Suprapubic skin (tissue), 4 donors: ENCODE measurements at regions not wholly inside any gene's neighbourhood (a gene's known extent, or its start where the extent isn't known, plus 50 kb on each side); places are given as distances from the start of the nearest gene placed in this dataset.

Experiments used
- DNase-seq, 2 donors: peaks; one replicate each; pipeline ENCODE4 v3.0.0-alpha.2; 2019; ENCODE audit warnings: low spot score in 2 of 2
- H3K27ac ChIP-seq: fragments of 200-600 bp; sonication (generic); one replicate; pipeline ENCODE4 v1.5.1; 2019
- H3K27me3 ChIP-seq: fragments of 200-600 bp; sonication (generic); one replicate; pipeline ENCODE4 v1.5.1; 2019
- H3K36me3 ChIP-seq: fragments of 200-600 bp; sonication (generic); one replicate; pipeline ENCODE4 v1.5.1; 2019
- H3K4me1 ChIP-seq: fragments of 200-600 bp; sonication (generic); one replicate; pipeline ENCODE4 v1.5.1; 2019
- H3K4me3 ChIP-seq: fragments of 200-600 bp; sonication (generic); one replicate; pipeline ENCODE4 v1.5.1; 2019; ENCODE audit warnings: mild to moderate bottlenecking
- H3K9me3 ChIP-seq: fragments of 200-600 bp; sonication (generic); one replicate; pipeline ENCODE4 v1.5.1; 2019
- CTCF ChIP-seq, 2 donors: fragments of 200-600 bp in 1 of 2; fragments of 450-650 bp in 1 of 2; sonication (generic) in 1 of 2; IDR thresholded peaks; one replicate each; pipeline ENCODE4 v1.5.1; 2016 to 2019; ENCODE audit warnings: antibody characterized with exemption in 2 of 2, mild to moderate bottlenecking in 1 of 2, moderate library complexity in 1 of 2
- EP300 ChIP-seq: sonication (generic); formaldehyde crosslinking; IDR thresholded peaks from one replicate; pipeline ENCODE4 v1.6.1; 2017; ENCODE audit warnings: antibody characterized with exemption
- POLR2A ChIP-seq, 2 donors: fragments of 450-650 bp; IDR thresholded peaks; one replicate each; pipeline ENCODE4 v1.6.1; 2017; ENCODE audit warnings: antibody characterized with exemption in 2 of 2, mild to moderate bottlenecking in 2 of 2, moderate library complexity in 2 of 2
- POLR2AphosphoS5 ChIP-seq, 3 donors: sonication (generic); formaldehyde crosslinking; IDR thresholded peaks; one replicate each; pipeline ENCODE4 v1.6.1; 2017; ENCODE audit warnings: antibody characterized with exemption in 3 of 3
- WGBS: methylation state at CpG from one replicate; pipeline ENCODE4 v1.1.5; 2018; 5-methylcytosine and 5-hydroxymethylcytosine counted together

DNA sequence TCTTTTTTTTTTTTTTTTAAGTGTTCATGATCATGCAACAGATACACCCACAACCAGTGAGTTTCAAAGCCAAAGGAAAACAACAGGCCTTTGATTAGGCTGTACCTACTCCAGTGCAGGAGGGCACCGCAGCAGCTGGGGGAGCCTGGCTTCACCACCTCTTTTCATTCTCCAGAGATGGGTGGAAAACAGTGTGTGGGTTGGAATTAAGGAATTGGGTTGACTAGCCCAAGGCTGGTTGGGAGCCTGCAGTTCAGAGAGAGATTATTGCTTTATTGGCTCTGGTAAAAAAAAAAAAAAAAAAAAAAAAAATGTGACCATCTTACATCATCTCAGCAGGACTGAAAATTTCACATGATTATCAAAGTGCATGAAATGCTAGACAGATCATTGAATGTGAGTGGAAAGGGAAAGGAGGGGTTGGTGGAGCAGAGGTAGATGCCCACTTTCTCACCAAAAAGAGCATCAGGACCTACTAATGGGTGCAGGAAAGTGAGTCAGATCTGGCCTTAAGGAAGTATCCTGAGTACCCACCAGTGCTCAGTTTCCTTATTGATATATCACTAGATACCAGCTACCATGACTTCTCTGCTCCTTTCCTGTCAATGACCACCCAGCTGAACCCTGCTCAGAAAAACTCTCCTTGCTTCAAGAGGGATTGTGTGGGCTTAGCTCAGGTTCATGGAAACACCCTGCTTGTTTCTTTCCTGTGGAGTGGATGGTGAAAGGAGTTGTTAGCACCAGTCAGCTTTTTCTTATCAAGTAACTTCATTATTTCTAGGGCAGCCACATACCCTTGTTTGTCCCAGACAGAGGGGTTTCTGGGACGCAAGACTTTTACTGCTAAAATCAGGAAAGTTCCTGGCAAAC lies 54.8 kb upstream of the DYRK2 start:
- no peak for DNase-seq
- Histone ChIP-seq H3K4me3 (no peak overlapping the region), H3K9me3 (no peaks in the 10 kb centered on the region), H3K36me3 (no peaks in the 10 kb centered on the region), H3K27ac (no peak overlapping the region), H3K27me3 (no peaks in the 10 kb centered on the region), H3K4me1 (peaks cover 20% of the 10 kb centered on the region)
- WGBS = 71% methylated on average over 2 of the region's 2 CpGs
- no peak for TF ChIP-seq CTCF (IDR thresholded peaks at IDR 0.05)
- TF ChIP-seq EP300 = no peak
- no peak for TF ChIP-seq POLR2AphosphoS5 (IDR thresholded peaks at IDR 0.05)
- no peak for TF ChIP-seq POLR2A (IDR thresholded peaks at IDR 0.05)

DNA sequence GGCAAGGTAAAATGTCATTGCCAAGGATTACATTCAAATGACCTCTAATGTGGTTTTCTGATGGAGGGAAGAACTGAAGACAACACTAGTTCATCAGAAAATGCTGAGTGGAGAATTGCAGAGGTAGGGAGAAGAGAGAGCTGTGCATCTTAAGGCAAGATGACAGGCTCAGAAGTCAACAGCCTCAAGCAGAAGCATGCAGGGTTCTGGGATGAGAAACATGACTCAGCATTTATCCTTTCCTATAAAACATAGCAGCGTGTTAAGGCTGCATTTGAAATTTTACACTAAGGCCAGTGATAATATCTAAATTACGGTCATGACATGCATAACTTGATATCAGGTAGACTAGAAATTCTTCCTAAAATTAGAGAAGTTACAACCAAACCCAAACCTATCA lies 53.7 kb upstream of the DYRK2 start:
- TF ChIP-seq POLR2A (IDR thresholded peaks at IDR 0.05) (no peak), EP300 (no peak), POLR2AphosphoS5 (IDR thresholded peaks at IDR 0.05) (no peak), CTCF (IDR thresholded peaks at IDR 0.05) (no peak)
- Histone ChIP-seq H3K36me3 (no peaks in the 10 kb centered on the region), H3K27me3 (no peaks in the 10 kb centered on the region), H3K27ac (no peak overlapping the region), H3K4me3 (no peak overlapping the region), H3K4me1 (peaks cover 20% of the 10 kb centered on the region), H3K9me3 (no peaks in the 10 kb centered on the region)
- WGBS = 75% methylated on average over 2 of the region's 2 CpGs
- no peak for DNase-seq

DNA sequence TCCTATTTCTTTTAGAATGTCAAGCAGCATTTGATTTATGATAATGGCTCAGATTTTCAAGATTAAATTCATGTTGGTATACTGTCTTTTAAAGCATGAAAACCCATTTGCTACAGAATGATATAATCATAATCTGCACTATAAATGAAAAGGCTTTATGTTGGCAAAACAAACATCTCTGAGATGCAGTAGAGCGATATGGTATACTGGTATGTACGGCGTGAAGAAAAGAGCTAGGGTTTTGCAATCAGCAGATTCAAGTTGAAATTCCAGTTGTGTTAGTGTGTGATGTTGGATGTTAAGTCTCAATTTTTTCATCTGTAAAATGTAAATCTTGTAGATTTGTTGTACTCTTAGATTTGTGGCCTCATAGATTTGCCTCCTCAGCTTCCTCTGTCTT lies 53.2 kb upstream of the DYRK2 start:
- no peak for DNase-seq
- Histone ChIP-seq H3K36me3 (no peaks in the 10 kb centered on the region), H3K4me3 (no peak overlapping the region), H3K9me3 (no peaks in the 10 kb centered on the region), H3K4me1 (peaks cover 20% of the 10 kb centered on the region), H3K27me3 (no peaks in the 10 kb centered on the region), H3K27ac (no peak overlapping the region)
- 64% methylated on average over 3 of the region's 3 CpGs for WGBS
- TF ChIP-seq POLR2A (IDR thresholded peaks at IDR 0.05) (no peak), EP300 (no peak), CTCF (IDR thresholded peaks at IDR 0.05) (no peak), POLR2AphosphoS5 (IDR thresholded peaks at IDR 0.05) (no peak)

GRCh38 chr12:67598598-67598997 lies 49.9 kb upstream of the DYRK2 start:
- TF ChIP-seq EP300 (no peak), CTCF (IDR thresholded peaks at IDR 0.05) (no peak), POLR2AphosphoS5 (IDR thresholded peaks at IDR 0.05) (no peak), POLR2A (IDR thresholded peaks at IDR 0.05) (no peak)
- 89% methylated on average over 3 of the region's 3 CpGs for WGBS
- Histone ChIP-seq H3K4me3 (no peak overlapping the region), H3K27me3 (no peaks in the 10 kb centered on the region), H3K27ac (no peak overlapping the region), H3K4me1 (peaks cover 10% of the 10 kb centered on the region), H3K9me3 (no peaks in the 10 kb centered on the region), H3K36me3 (no peaks in the 10 kb centered on the region)
- DNase-seq = no peak
